HG03442 (cell line): ENCODE measurements at regions not wholly inside any gene's neighbourhood (a gene's known extent, or its start where the extent isn't known, plus 50 kb on each side); places are given as distances from the start of the nearest gene placed in this dataset.

Source experiments
- ATAC-seq: cut with Tn5 transposase; IDR thresholded peaks from one replicate; pipeline ENCODE4 v1.9.1; 2021; ENCODE audit warnings: mild to moderate bottlenecking, moderate library complexity; ENCODE audit not compliant: unreplicated experiment

- no peak for ATAC-seq
Measured at GRCh38 chr1:209429611-209430010, 153.9 kb upstream of the CAMK1G start.

- ATAC-seq = no peak
Measured at GRCh38 chr1:209430107-209430506, 153.4 kb upstream of the CAMK1G start.

- no peak for ATAC-seq
Measured at GRCh38 chr1:209430821-209431259, 152.7 kb upstream of the CAMK1G start.

GRCh38 chr1:209431402-209431801, 152.1 kb upstream of the CAMK1G start:
- ATAC-seq = no peak

GRCh38 chr1:209431813-209432442, 151.6 kb upstream of the CAMK1G start:
- no peak for ATAC-seq

- no peak for ATAC-seq
Measured at GRCh38 chr1:209432443-209432825, 151.1 kb upstream of the CAMK1G start.

GRCh38 chr1:209433649-209434031, 149.9 kb upstream of the CAMK1G start:
- no peak for ATAC-seq

- ATAC-seq = no peak
Measured at GRCh38 chr1:209434066-209434465, 149.4 kb upstream of the CAMK1G start.

- ATAC-seq = no peak
Measured at GRCh38 chr1:209434631-209435217, 148.8 kb upstream of the CAMK1G start.

- peak; percentile 85 for ATAC-seq
Measured at GRCh38 chr1:209435654-209436566, 147.6 kb upstream of the CAMK1G start.

GRCh38 chr1:209439828-209440227, 143.7 kb upstream of the CAMK1G start:
- no peak for ATAC-seq

GRCh38 chr1:209443361-209443931, 140.1 kb upstream of the CAMK1G start:
- ATAC-seq = no peak

- ATAC-seq = no peak
Measured at GRCh38 chr1:209443975-209444651, 139.4 kb upstream of the CAMK1G start.

- no peak for ATAC-seq
Measured at GRCh38 chr1:209444961-209445360, 138.6 kb upstream of the CAMK1G start.

GRCh38 chr1:209445576-209445975, 137.9 kb upstream of the CAMK1G start:
- ATAC-seq = no peak

- ATAC-seq = no peak
Measured at GRCh38 chr1:209446356-209446755, 137.2 kb upstream of the CAMK1G start.

GRCh38 chr1:209454340-209454994, 129.0 kb upstream of the CAMK1G start:
- no peak for ATAC-seq

- ATAC-seq = no peak
Measured at GRCh38 chr1:209455145-209455544, 128.4 kb upstream of the CAMK1G start.

GRCh38 chr1:209455661-209456358, 127.7 kb upstream of the CAMK1G start:
- ATAC-seq = no peak

GRCh38 chr1:209456878-209457277, 126.6 kb upstream of the CAMK1G start:
- no peak for ATAC-seq
